SK-N-MC (cell line): ENCODE measurements at regions not wholly inside any gene's neighbourhood (a gene's known extent, or its start where the extent isn't known, plus 50 kb on each side); places are given as distances from the start of the nearest gene placed in this dataset.

Source experiments
- EZH2 ChIP-seq: fragments of 200-600 bp; sonication (generic); IDR thresholded peaks from one replicate; pipeline ENCODE4 v1.6.1; 2017; ENCODE audit warnings: antibody characterized with exemption
- POLR2AphosphoS5 ChIP-seq: IDR thresholded peaks from 2 replicates; pipeline ENCODE4 v1.6.1; 2012; ENCODE audit warnings: mild to moderate bottlenecking, low read depth, low read length, borderline replicate concordance

DNA sequence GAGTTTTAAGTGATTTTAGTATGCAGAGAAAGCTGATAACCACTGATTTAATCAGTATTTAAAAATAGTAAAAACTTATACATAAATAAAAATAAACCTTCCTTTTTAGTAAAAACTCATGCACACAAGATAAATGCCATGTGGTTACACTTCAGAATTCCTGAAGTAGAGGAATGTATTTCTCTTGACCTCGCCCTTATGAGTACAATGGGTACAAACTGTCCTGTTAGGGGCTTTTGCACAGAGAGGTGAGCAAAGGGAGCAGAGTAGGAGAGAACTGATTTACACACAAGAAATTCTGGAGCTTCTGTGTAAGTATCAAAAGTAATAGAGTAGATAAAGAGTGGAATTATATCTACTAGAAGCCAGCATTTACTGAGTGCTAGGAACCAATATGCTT, 279.6 kb downstream of the PPP1R3A start:
- TF ChIP-seq POLR2AphosphoS5 (no peak), EZH2 (no peak)
